Large intestine (tissue), 3 donors: ENCODE measurements at regions not wholly inside any gene's neighbourhood (a gene's known extent, or its start where the extent isn't known, plus 50 kb on each side); places are given as distances from the start of the nearest gene placed in this dataset.

Source experiments
- DNase-seq, 2 donors: peaks; one replicate each; pipeline versions ENCODE4 v3.0.0 to v3.0.0-alpha.2; 2013
- H3K27ac ChIP-seq: one replicate; pipeline ENCODE4 v1.5.1; 2013; ENCODE audit warnings: low read length
- H3K27me3 ChIP-seq: 2 replicates; pipeline ENCODE4 v1.6.1; 2013; ENCODE audit warnings: low read length; ENCODE audit not compliant: control insufficient read depth, insufficient read depth
- H3K36me3 ChIP-seq: 2 replicates; pipeline ENCODE4 v1.6.1; 2013; ENCODE audit warnings: low read length; ENCODE audit not compliant: control insufficient read depth, insufficient read depth
- H3K4me1 ChIP-seq: one replicate; pipeline ENCODE4 v1.6.1; 2013; ENCODE audit warnings: low read length; ENCODE audit not compliant: control insufficient read depth, insufficient read depth
- H3K4me3 ChIP-seq: one replicate; pipeline ENCODE4 v1.5.1; 2013; ENCODE audit warnings: low read length
- H3K9me3 ChIP-seq: one replicate; pipeline ENCODE4 v1.6.1; 2013; ENCODE audit warnings: mild to moderate bottlenecking, low read depth, low read length, moderate library complexity; ENCODE audit not compliant: control insufficient read depth
- WGBS: methylation state at CpG from one replicate; pipeline ENCODE4 v1.1.5; 2013; ENCODE audit warnings: low lambda C conversion rate; ENCODE audit not compliant: insufficient coverage; 5-methylcytosine and 5-hydroxymethylcytosine counted together

DNA sequence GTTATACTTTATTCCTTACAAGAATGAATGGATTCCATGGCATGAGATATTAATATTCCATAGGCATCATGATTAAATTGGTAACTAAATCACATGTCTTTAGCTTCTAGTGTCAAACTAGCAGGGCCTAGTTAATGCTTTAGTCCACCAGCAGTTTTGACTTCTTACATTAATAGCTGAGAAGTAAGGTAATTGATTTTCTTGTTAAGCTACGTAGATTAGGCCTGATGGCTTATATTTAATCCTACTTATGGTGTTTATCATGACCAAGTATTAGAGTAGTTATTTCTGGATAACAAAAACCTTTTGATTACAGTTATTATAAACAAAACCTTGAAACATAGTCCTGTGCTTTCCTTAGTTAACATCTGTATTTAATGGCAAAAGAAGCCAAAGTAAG lies 184.5 kb downstream of the TANC2 start:
- Histone ChIP-seq H3K27ac (no peak overlapping the region), H3K4me1 (no peaks in the 10 kb centered on the region), H3K4me3 (no peak overlapping the region), H3K27me3 (no peaks in the 10 kb centered on the region), H3K36me3 (no peaks in the 10 kb centered on the region), H3K9me3 (no peaks in the 10 kb centered on the region)
- DNase-seq: no peak
- 83% methylated on average over 1 of the region's 1 CpG for WGBS

DNA sequence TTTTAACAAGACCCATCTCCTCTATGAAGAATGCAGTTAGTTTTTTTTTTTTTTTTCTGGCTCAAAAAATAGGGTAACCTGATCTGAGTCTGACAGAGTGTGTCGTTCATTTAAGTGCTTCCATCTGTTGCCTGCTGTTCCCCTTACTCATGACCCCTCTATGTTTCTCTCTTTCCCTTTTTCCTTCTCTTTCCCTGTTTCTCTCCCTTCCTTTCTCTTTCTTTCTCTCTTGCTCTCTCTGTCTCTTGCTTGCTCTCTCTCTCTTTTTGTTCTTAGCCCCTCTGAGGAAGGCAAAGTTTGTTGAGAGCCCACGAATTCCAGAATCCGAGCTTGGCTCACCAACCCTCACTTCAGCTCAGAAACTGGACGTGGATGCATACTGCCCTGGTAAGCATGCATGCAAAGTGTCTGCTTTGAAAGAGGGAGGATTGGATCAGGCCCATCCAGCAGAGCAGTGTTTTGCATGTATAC lies 185.0 kb downstream of the TANC2 start:
- WGBS: no CpG with 5 or more reads among the region's 4 CpGs

DNA sequence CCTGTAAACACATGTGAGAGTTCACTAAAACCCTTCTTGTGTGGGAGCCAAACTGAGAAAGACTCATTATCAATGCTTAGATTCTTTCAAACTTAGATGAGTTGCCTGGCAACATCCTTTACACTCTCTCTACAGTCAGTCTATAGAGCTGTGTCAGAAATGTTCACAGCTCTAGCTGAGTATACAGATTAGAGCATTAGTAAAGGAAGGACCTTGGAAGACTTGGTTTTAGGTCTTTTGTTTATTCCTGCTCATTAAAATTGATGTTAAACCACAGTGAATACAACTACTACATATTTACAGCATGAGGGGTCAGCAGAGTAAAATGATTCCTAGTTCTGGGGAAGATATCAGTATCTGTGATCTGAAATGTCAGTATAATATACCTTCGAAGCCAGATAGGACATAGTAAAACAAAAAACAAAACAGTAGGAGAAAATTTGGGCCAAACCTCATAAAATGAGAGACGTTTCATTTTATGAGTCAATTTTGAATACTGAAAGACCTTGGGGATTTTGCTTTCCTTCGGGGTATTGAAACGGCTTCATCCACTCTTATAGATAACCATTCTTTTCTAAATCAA lies 186.0 kb downstream of the TANC2 start:
- Histone ChIP-seq H3K27ac (no peak overlapping the region), H3K27me3 (no peaks in the 10 kb centered on the region), H3K4me1 (no peaks in the 10 kb centered on the region), H3K4me3 (no peak overlapping the region), H3K36me3 (no peaks in the 10 kb centered on the region), H3K9me3 (no peaks in the 10 kb centered on the region)
- 45% methylated on average over 4 of the region's 4 CpGs for WGBS
- no peak for DNase-seq

More for the DNA sequence above, 185.0 kb downstream of the TANC2 start:
- peak overlapping the region; percentile 33 for H3K27ac ChIP-seq
- no peaks in the 10 kb centered on the region for H3K9me3 ChIP-seq
- H3K4me1 ChIP-seq: no peaks in the 10 kb centered on the region
- no peaks in the 10 kb centered on the region for H3K36me3 ChIP-seq
- peak in 1 of 2 donors; percentile 3 for DNase-seq
- H3K4me3 ChIP-seq: no peak overlapping the region
- H3K27me3 ChIP-seq: no peaks in the 10 kb centered on the region

DNA sequence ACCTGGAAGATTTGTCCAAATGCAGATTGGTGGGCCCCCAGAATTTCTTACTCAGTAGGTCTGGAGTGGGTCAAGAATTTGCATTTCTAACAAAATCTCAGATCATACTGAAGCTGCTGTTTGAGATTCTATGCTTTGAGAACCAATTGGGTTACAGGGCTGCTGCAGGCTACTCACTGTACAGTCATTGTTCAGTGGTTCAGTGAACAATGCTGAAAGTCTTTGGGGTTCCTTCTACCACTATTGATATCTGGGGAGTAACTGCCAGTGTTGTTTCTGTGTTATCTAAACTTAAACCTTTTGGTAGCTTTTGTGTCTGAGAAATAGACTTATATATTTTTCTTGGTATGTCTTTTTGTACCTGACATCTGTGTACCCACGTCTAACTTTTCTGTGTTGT lies 187.5 kb downstream of the TANC2 start:
- Histone ChIP-seq H3K36me3 (no peaks in the 10 kb centered on the region), H3K27me3 (no peaks in the 10 kb centered on the region), H3K4me1 (no peaks in the 10 kb centered on the region), H3K4me3 (no peak overlapping the region), H3K27ac (no peak overlapping the region), H3K9me3 (no peaks in the 10 kb centered on the region)
- 75% methylated on average over 1 of the region's 1 CpG for WGBS
- DNase-seq: no peak

DNA sequence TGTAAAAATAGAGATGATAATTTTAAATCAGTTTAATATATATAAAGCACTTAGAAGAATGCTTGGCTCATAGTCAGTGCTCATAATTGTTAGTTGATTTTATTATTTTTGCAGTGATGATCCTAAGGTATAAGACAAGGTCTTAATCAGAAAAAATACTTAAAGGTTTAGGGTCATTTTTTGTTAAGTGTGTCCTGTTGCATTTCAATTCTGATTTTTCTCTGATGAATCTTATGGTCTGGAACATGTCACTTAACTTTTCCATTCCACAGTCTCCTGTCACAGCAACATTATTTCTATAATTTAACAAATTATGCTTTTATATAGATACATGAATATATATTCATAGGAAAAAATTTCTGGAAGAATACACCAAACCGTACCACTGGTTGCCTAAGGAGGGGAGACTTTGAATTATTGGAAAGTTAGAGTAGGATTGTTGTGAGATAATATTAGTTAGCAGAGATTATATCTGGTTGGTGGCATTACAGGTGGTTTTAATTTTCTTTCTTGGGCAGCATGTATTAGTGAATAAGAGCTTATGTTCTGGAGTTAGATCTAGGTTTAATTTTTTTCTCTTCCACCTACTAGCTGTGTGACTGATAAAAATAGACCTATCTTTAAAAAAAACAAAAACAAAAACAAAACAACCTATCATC lies 188.7 kb downstream of the TANC2 start:
- WGBS: no CpG with 5 or more reads among the region's 1 CpG
- H3K36me3 ChIP-seq: no peaks in the 10 kb centered on the region
- no peaks in the 10 kb centered on the region for H3K9me3 ChIP-seq
- H3K4me3 ChIP-seq: no peak overlapping the region
- no peaks in the 10 kb centered on the region for H3K4me1 ChIP-seq
- no peaks in the 10 kb centered on the region for H3K27me3 ChIP-seq
- no peak overlapping the region for H3K27ac ChIP-seq
- no peak for DNase-seq

DNA sequence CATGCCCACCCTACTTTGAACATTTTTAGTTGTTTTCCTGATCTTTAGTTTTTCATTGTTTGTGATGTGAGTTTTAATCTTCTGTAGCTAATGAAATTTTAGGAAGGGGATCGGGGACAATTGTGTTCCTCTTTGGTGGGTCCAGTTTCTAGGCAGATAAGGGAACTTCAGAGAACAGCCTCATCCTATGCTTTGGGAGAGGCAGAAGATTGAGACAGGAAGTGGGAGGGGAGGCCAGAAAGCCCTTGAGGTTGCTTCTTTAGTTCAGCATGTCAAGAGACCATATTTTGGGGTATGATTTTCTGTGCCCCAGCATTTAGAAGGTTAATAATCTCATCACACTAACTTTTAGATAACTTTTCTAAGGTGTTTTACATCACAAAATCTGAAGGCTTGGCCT lies 191.0 kb downstream of the TANC2 start:
- Histone ChIP-seq H3K4me1 (no peaks in the 10 kb centered on the region), H3K27me3 (no peaks in the 10 kb centered on the region), H3K9me3 (no peaks in the 10 kb centered on the region), H3K4me3 (no peak overlapping the region), H3K36me3 (no peaks in the 10 kb centered on the region), H3K27ac (no peak overlapping the region)
- 100% methylated on average over 1 of the region's 1 CpG for WGBS
- no peak for DNase-seq

DNA sequence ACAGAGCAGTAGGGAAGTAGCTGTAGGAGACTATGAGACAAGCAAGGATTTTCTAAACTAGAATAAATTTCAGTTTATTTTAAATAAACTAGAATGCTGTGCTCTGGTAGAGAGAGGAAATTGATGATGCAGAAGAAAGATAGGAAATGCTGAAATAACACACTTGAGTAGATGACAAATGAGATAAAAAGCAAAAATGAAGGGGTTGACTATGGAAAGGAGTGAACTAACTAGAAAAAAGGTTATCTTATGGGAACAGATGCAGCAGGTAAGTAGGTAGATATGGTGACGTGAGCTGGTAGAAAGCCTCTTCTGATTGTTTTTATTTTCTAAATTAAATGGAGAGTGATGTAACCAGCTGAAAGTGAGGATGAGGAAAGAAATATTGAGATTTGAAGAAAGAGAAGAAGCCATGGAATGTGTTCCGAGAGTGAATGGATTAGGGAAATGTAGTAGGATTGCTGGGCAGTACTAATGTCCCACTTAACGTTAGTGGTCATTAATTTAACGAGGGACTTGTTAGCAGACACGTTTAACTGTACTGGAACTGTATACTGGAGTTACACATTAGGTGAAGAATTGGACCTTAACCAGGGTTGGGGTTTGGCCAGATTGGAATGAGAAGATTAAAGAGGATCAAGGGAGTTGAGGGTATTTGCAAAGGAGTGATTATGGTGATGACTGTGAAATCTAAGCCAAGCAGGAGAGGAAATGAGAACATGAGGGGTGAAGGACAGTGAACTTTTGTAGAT lies 196.5 kb downstream of the TANC2 start:
- Histone ChIP-seq H3K9me3 (no peaks in the 10 kb centered on the region), H3K27me3 (no peaks in the 10 kb centered on the region), H3K27ac (no peak overlapping the region), H3K36me3 (no peaks in the 10 kb centered on the region), H3K4me1 (no peaks in the 10 kb centered on the region), H3K4me3 (no peak overlapping the region)
- 93% methylated on average over 3 of the region's 5 CpGs for WGBS
- DNase-seq: no peak

DNA sequence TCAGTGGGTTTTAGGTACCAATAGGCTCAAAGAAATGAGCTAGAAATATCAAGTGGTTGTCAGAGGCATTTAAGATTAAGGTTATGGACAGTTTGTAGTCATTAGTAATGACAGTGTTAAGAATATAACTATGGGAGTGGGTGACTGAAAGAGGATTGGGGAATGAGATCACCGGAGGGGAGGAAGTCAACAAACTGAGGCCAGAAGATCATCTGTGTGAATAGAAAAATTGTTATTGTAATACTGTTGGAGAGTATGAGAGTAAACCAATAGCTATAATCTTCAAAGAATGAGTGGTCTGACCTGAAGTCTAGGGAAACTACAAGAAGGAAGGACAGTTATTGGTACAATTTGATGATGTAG lies 197.1 kb downstream of the TANC2 start:
- Histone ChIP-seq H3K36me3 (no peaks in the 10 kb centered on the region), H3K9me3 (no peaks in the 10 kb centered on the region), H3K27me3 (no peaks in the 10 kb centered on the region), H3K4me1 (no peaks in the 10 kb centered on the region), H3K27ac (no peak overlapping the region), H3K4me3 (no peak overlapping the region)
- WGBS: 100% methylated on average over 1 of the region's 1 CpG
- DNase-seq: no peak

DNA sequence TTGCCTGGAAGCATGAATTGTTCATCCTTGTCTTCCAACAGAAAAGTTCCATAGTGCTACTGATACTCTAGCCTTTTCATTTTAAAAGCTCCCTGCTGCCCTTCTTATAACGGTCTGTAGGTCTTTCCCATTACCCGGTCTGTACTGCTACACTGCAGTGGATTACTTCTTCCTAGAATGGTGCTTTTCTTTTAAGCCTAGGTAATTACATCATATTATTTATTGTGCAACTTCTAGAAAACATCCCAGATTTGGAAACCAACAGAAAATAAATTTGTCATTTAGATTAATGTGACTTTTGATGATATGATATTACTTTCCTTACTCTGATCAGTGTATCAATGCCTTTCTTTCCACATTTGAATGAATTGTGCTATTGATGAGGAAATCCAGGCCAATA lies 199.4 kb downstream of the TANC2 start:
- Histone ChIP-seq H3K27me3 (no peaks in the 10 kb centered on the region), H3K9me3 (no peaks in the 10 kb centered on the region), H3K4me1 (no peaks in the 10 kb centered on the region), H3K36me3 (no peaks in the 10 kb centered on the region), H3K27ac (no peak overlapping the region), H3K4me3 (no peak overlapping the region)
- no peak for DNase-seq
- no CpG with 5 or more reads among the region's 2 CpGs for WGBS

DNA sequence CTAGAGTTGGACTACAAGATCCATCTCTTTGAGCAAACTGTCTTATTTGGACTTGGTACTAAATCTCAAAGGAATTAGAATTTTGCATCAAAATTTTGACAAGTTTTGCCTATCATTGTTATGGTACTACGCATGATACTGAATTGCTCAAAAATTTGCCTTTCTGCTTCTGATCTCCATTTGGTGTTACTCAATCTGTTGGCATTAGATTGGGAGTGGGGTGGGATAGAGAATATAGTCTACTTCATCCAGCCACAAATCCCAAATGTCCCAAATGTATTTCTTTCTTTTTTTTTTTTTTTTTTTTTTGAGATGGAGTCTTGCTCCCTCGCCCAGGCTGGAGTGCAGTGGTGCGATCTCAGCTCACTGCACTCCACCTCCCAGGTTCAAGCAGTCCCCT lies 204.8 kb downstream of the TANC2 start:
- Histone ChIP-seq H3K36me3 (no peaks in the 10 kb centered on the region), H3K4me3 (no peak overlapping the region), H3K4me1 (no peaks in the 10 kb centered on the region), H3K27me3 (no peaks in the 10 kb centered on the region), H3K9me3 (no peaks in the 10 kb centered on the region), H3K27ac (no peak overlapping the region)
- no peak for DNase-seq
- WGBS: no CpG with 5 or more reads among the region's 3 CpGs
